ENCODE measurements at regions not wholly inside any gene's neighbourhood (a gene's known extent, or its start where the extent isn't known, plus 50 kb on each side); places are given as distances from the start of the nearest gene placed in this dataset.

DNA sequence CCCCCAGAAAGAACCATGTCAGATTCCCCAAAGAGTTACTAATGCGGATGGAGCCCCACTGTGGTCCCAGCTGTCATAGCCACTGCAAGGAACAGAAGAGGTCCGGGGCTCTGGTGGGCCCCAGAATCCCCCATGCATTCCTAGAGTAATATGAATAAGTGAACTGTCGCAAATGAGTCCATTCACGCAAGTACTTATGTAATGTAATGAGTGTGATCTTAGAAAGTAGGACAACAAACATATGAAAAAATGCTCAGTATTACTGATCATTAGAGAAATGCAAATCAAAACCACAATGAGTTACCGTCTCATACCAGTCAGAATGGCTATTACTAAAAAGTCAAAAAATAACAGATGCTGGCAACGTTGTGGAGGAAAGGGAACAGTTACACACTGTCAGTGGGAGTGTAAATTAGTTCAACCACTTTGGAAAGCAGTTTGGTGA, 141.5 kb upstream of the RBPJ start:
- TF ChIP-seq, protein P1, sequence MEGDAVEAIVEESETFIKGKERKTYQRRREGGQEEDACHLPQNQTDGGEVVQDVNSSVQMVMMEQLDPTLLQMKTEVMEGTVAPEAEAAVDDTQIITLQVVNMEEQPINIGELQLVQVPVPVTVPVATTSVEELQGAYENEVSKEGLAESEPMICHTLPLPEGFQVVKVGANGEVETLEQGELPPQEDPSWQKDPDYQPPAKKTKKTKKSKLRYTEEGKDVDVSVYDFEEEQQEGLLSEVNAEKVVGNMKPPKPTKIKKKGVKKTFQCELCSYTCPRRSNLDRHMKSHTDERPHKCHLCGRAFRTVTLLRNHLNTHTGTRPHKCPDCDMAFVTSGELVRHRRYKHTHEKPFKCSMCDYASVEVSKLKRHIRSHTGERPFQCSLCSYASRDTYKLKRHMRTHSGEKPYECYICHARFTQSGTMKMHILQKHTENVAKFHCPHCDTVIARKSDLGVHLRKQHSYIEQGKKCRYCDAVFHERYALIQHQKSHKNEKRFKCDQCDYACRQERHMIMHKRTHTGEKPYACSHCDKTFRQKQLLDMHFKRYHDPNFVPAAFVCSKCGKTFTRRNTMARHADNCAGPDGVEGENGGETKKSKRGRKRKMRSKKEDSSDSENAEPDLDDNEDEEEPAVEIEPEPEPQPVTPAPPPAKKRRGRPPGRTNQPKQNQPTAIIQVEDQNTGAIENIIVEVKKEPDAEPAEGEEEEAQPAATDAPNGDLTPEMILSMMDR (IDR thresholded peaks at IDR 0.05; ENCODE audit: poor library complexity) = no peak
- no peak for TF ChIP-seq EZH2 (IDR thresholded peaks at IDR 0.05; ENCODE audit: borderline replicate concordance)

Measured in hepatocyte (in vitro differentiated cells).